Neural progenitor cell (in vitro differentiated cells): ENCODE measurements at regions not wholly inside any gene's neighbourhood (a gene's known extent, or its start where the extent isn't known, plus 50 kb on each side); places are given as distances from the start of the nearest gene placed in this dataset.

Experiments
- EZH2 ChIP-seq: fragments of 200-600 bp; sonication (generic); IDR thresholded peaks from 2 replicates; pipeline ENCODE4 v1.6.1; 2017; ENCODE audit warnings: antibody characterized with exemption, mild to moderate bottlenecking, moderate library complexity
- EZH2phosphoT487 ChIP-seq: fragments of 200-600 bp; sonication (generic); IDR thresholded peaks from 2 replicates; pipeline ENCODE4 v1.6.1; 2017; ENCODE audit warnings: antibody characterized with exemption
- TF ChIP-seq, protein P1 (sequence below): fragments of 200-600 bp; sonication (generic); IDR thresholded peaks from 2 replicates; pipeline ENCODE4 v1.5.1; 2017; ENCODE audit warnings: antibody characterized with exemption, mild to moderate bottlenecking

DNA sequence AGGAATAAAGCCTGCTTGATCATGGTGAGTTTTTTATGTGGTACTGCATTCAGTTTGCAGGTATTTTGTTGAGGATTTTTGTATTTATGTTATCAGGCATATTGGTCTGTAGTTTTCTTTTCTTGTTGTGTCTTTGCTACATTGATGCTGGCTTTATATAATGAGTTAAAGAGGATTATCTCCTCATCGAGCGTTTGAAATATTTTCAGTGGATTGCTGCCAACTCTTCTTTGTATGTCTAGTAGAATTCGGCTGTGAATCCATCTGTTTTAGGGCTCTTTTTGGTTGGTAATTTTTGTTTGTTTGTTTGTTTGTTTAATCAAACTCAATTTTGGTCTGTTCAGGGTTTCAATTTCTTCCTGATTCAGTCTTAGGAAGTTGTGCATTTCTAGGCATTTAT, 758.4 kb downstream of the KCNA4 start:
- TF ChIP-seq EZH2 (no peak), EZH2phosphoT487 (no peak)
- TF ChIP-seq, protein P1, sequence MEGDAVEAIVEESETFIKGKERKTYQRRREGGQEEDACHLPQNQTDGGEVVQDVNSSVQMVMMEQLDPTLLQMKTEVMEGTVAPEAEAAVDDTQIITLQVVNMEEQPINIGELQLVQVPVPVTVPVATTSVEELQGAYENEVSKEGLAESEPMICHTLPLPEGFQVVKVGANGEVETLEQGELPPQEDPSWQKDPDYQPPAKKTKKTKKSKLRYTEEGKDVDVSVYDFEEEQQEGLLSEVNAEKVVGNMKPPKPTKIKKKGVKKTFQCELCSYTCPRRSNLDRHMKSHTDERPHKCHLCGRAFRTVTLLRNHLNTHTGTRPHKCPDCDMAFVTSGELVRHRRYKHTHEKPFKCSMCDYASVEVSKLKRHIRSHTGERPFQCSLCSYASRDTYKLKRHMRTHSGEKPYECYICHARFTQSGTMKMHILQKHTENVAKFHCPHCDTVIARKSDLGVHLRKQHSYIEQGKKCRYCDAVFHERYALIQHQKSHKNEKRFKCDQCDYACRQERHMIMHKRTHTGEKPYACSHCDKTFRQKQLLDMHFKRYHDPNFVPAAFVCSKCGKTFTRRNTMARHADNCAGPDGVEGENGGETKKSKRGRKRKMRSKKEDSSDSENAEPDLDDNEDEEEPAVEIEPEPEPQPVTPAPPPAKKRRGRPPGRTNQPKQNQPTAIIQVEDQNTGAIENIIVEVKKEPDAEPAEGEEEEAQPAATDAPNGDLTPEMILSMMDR = no peak
